GM19240 (cell line): ENCODE measurements at regions not wholly inside any gene's neighbourhood (a gene's known extent, or its start where the extent isn't known, plus 50 kb on each side); places are given as distances from the start of the nearest gene placed in this dataset.
"Not testable (repeated sequence)": the region's sequence is repeated elsewhere in the genome, so short reads cannot be mapped to it uniquely, and the experiment has no call there.

Experiments used
- DNase-seq: peaks from one replicate; pipeline ENCODE4 v3.0.0; 2011; ENCODE audit warnings: low spot score; ENCODE audit not compliant: insufficient read length

- not testable (repeated sequence) for DNase-seq
Observed at GRCh38 chr21:25531538-25532250, 75.6 kb downstream of the MRPL39 start.

- no peak for DNase-seq
Observed at GRCh38 chr21:25528515-25528914, 78.8 kb downstream of the MRPL39 start.

- DNase-seq = no peak
Observed at GRCh38 chr21:25518491-25518911, 88.8 kb downstream of the MRPL39 start.

GRCh38 chr21:25515484-25516405 is 91.5 kb downstream of the MRPL39 start:
- no peak for DNase-seq

- DNase-seq = no peak
Observed at GRCh38 chr21:25513810-25514209, 93.5 kb downstream of the MRPL39 start.

GRCh38 chr21:25512095-25513081 is 94.9 kb downstream of the MRPL39 start:
- DNase-seq = no peak

- DNase-seq = no peak
Observed at GRCh38 chr21:25509862-25510261, 97.4 kb downstream of the MRPL39 start.

- no peak for DNase-seq
Observed at GRCh38 chr21:25508364-25508763, 98.9 kb downstream of the MRPL39 start.

GRCh38 chr21:25507522-25507921 is 99.8 kb downstream of the MRPL39 start:
- DNase-seq = no peak

- DNase-seq = no peak
Observed at GRCh38 chr21:25506887-25507286, 100.4 kb downstream of the MRPL39 start.

GRCh38 chr21:25506261-25506660 is 101.0 kb downstream of the MRPL39 start:
- DNase-seq = no peak

GRCh38 chr21:25503981-25504380 is 103.3 kb downstream of the MRPL39 start:
- no peak for DNase-seq

- DNase-seq = no peak
Observed at GRCh38 chr21:25501996-25502665, 105.2 kb downstream of the MRPL39 start.

- DNase-seq = no peak
Observed at GRCh38 chr21:25501462-25501861, 105.8 kb downstream of the MRPL39 start.

GRCh38 chr21:25500598-25500997 is 106.7 kb downstream of the MRPL39 start:
- DNase-seq = no peak

- no peak for DNase-seq
Observed at GRCh38 chr21:25496825-25497482, 110.3 kb downstream of the MRPL39 start.

- DNase-seq = no peak
Observed at GRCh38 chr21:25494804-25495203, 112.5 kb downstream of the MRPL39 start.

- DNase-seq = no peak
Observed at GRCh38 chr21:25493722-25494121, 113.6 kb downstream of the MRPL39 start.

GRCh38 chr21:25491267-25491666 is 116.0 kb downstream of the MRPL39 start:
- no peak for DNase-seq

GRCh38 chr21:25490742-25491141 is 116.5 kb downstream of the MRPL39 start:
- no peak for DNase-seq
